B cell (primary cell): ENCODE measurements at regions not wholly inside any gene's neighbourhood (a gene's known extent, or its start where the extent isn't known, plus 50 kb on each side); places are given as distances from the start of the nearest gene placed in this dataset.

ENCODE experiments used
- ATAC-seq: fragments of 200-7000 bp; cut with Tn5 transposase; one replicate; pipeline ENCODE4 v1.10.0; 2021; ENCODE audit warnings: low read depth, mild to moderate bottlenecking, moderate number of reproducible peaks, moderate library complexity
- CTCF ChIA-PET: fragments of 350-600 bp; sonication (Branson Sonifier 250); formaldehyde crosslinking; loops from one replicate; lab custom pipeline; 2021; ENCODE audit warnings: antibody characterized with exemption, inconsistent platforms; lab: Charles Lee
- POLR2A ChIA-PET: fragments of 350-600 bp; sonication (Branson Sonifier 250); formaldehyde crosslinking; loops from one replicate; lab custom pipeline; 2021; ENCODE audit warnings: antibody characterized with exemption; lab: Charles Lee
- DNase-seq: peaks from one replicate; pipeline ENCODE4 v3.0.0; 2013
- H2AFZ ChIP-seq: 2 replicates; pipeline ENCODE4 v1.6.1; 2012; ENCODE audit warnings: mild to moderate bottlenecking, low read depth, low read length; ENCODE audit not compliant: insufficient read depth, poor library complexity, severe bottlenecking
- H3K27ac ChIP-seq, 2 donors: 1 replicate in 1 of 2; 2 replicates in 1 of 2; pipeline ENCODE4 v1.5.1; 2012 to 2013; ENCODE audit warnings: low read length in 2 of 2, mild to moderate bottlenecking in 2 of 2, moderate library complexity in 1 of 2
- H3K27me3 ChIP-seq, 4 experiments: fragments of 200-600 bp in 1 of 4; sonication (generic) in 1 of 4; replicated peaks in 1 of 4; 1 replicate in 2 of 4; 2 replicates in 2 of 4; pipeline versions ENCODE4 v1.6.1 to v1.7.0; 2013 to 2016; ENCODE audit warnings: low read length in 3 of 4, mild to moderate bottlenecking in 2 of 4, mixed read lengths in 1 of 4, moderate library complexity in 1 of 4; ENCODE audit not compliant: insufficient read depth in 4 of 4, control insufficient read depth in 3 of 4; ENCODE audit errors: control extremely low read depth in 1 of 4
- H3K36me3 ChIP-seq, 2 experiments: replicated peaks in 1 of 2; 1 replicate in 1 of 2; 2 replicates in 1 of 2; pipeline versions ENCODE4 v1.6.1 to v1.7.1; 2013; ENCODE audit warnings: low read length in 1 of 2; ENCODE audit not compliant: insufficient read depth in 2 of 2, control insufficient read depth in 1 of 2; ENCODE audit errors: control extremely low read depth in 1 of 2, extremely low read depth in 1 of 2
- H3K4me1 ChIP-seq, 2 donors: fragments of 200-600 bp in 1 of 2; sonication (generic) in 1 of 2; 1 replicate in 1 of 2; 2 replicates in 1 of 2; pipeline versions ENCODE4 v1.5.1 to v1.6.1; 2013 to 2017; ENCODE audit warnings: low read length in 2 of 2; ENCODE audit not compliant: control insufficient read depth in 2 of 2, insufficient read depth in 2 of 2
- H3K4me2 ChIP-seq: replicated peaks from 2 replicates; pipeline ENCODE3; 2012; ENCODE audit warnings: mild to moderate bottlenecking, low read depth, low read length; ENCODE audit not compliant: poor library complexity, severe bottlenecking
- H3K4me3 ChIP-seq, 5 experiments: fragments of 200-600 bp in 1 of 5; sonication (generic) in 1 of 5; 1 replicate in 3 of 5; 2 replicates in 2 of 5; pipeline versions ENCODE4 v1.5.1 to v1.7.0; 2011 to 2016; ENCODE audit warnings: low read length in 4 of 5, mild to moderate bottlenecking in 4 of 5, low read depth in 2 of 5, control low read depth in 1 of 5, moderate library complexity in 1 of 5; ENCODE audit not compliant: insufficient read depth in 1 of 5; ENCODE audit errors: control extremely low read depth in 1 of 5, extremely low read depth in 1 of 5
- H3K79me2 ChIP-seq: fragments of 200-600 bp; sonication (generic); one replicate; pipeline ENCODE4 v1.6.0; 2016; ENCODE audit warnings: low read length; ENCODE audit not compliant: control insufficient read depth, insufficient read depth
- H3K9ac ChIP-seq: fragments of 200-600 bp; sonication (generic); 2 replicates; pipeline ENCODE4 v1.6.1; 2017; ENCODE audit warnings: mild to moderate bottlenecking, low read length, moderate library complexity
- H3K9me3 ChIP-seq, 3 donors: one replicate each; pipeline versions ENCODE4 v1.6.1 to v1.7.1; 2013; ENCODE audit warnings: low read length in 2 of 3; ENCODE audit not compliant: control insufficient read depth in 2 of 3, insufficient read depth in 1 of 3; ENCODE audit errors: control extremely low read depth in 1 of 3
- H4K20me1 ChIP-seq: 2 replicates; pipeline ENCODE4 v1.6.0; 2012; ENCODE audit warnings: mild to moderate bottlenecking, low read length; ENCODE audit not compliant: insufficient read depth, control insufficient read depth, poor library complexity, severe bottlenecking
- H3K27ac Mint-ChIP-seq: one replicate; pipeline ENCODE4 v1.8.0; 2021; ENCODE audit warnings: mixed read lengths
- H3K27me3 Mint-ChIP-seq: one replicate; pipeline ENCODE4 v1.8.0; 2021; ENCODE audit warnings: mixed read lengths
- H3K4me1 Mint-ChIP-seq: one replicate; pipeline ENCODE4 v1.8.0; 2021; ENCODE audit warnings: mixed read lengths
- H3K4me3 Mint-ChIP-seq: one replicate; pipeline ENCODE4 v1.8.0; 2021; ENCODE audit warnings: mixed read lengths
- H3K9me3 Mint-ChIP-seq: one replicate; pipeline ENCODE4 v1.8.0; 2022; ENCODE audit warnings: mixed read lengths; ENCODE audit not compliant: insufficient read depth
- EZH2 ChIP-seq: IDR thresholded peaks from 2 replicates; pipeline ENCODE4 v1.6.1; 2012; ENCODE audit warnings: borderline replicate concordance, low read depth, mild to moderate bottlenecking, moderate library complexity, low read length; ENCODE audit not compliant: insufficient read depth, poor library complexity, severe bottlenecking
- WGBS: methylation state at CpG from one replicate; pipeline ENCODE4 v1.1.5; 2013; ENCODE audit warnings: missing lambda C conversion rate; ENCODE audit not compliant: insufficient coverage; 5-methylcytosine and 5-hydroxymethylcytosine counted together
- intact Hi-C: fragments of 100-400 bp; cut with micrococcal nuclease; formaldehyde crosslinking; loops from one replicate; pipeline ENCODE4 v1.10.0; 2022
- TF ChIP-seq, protein P1 (sequence below): fragments of 200-600 bp; IDR thresholded peaks from one replicate; pipeline ENCODE4 v1.8.0; 2022; ENCODE audit warnings: antibody characterized with exemption, mild to moderate bottlenecking

DNA sequence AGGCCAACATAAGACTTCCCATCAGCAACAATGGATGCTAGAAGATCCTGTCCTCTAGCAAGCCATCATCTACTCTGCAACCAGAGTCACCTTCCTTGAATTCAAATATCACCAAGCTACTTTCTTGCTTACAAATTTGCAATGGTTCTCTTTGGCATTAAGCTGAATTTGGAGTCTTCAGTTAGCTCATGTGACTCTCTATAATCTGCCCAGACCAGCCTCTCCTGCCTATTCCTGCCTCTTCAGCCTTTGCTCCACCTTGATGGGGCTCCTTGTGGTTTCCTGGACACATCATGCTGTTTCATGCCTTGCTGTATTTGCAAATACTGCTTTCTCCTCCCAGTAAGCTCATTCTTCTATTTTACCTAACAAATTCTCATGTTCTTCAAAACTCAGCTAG is 82.3 kb downstream of the RASSF10 start:
- Mint-ChIP-seq H3K4me3 (no peak overlapping the region), H3K4me1 (no peaks in the 10 kb centered on the region), H3K27ac (no peak overlapping the region), H3K9me3 (no peaks in the 10 kb centered on the region), H3K27me3 (no peaks in the 10 kb centered on the region)
- Histone ChIP-seq H3K4me2 (no peak overlapping the region), H3K27ac (no peak overlapping the region), H3K9ac (no peak overlapping the region), H3K27me3 (no peaks in the 10 kb centered on the region), H3K4me1 (no peaks in the 10 kb centered on the region), H3K4me3 (no peak overlapping the region), H3K9me3 (no peaks in the 10 kb centered on the region), H3K36me3 (no peaks in the 10 kb centered on the region), H3K79me2 (no peaks in the 10 kb centered on the region), H4K20me1 (no peaks in the 10 kb centered on the region), H2AFZ (no peak overlapping the region)
- DNase-seq (no peak), ATAC-seq (no peak)
- intact Hi-C loops: no loop called here
- ChIA-PET CTCF (no interaction called here), POLR2A (no interaction called here)
- TF ChIP-seq EZH2: no peak
- TF ChIP-seq, protein P1, sequence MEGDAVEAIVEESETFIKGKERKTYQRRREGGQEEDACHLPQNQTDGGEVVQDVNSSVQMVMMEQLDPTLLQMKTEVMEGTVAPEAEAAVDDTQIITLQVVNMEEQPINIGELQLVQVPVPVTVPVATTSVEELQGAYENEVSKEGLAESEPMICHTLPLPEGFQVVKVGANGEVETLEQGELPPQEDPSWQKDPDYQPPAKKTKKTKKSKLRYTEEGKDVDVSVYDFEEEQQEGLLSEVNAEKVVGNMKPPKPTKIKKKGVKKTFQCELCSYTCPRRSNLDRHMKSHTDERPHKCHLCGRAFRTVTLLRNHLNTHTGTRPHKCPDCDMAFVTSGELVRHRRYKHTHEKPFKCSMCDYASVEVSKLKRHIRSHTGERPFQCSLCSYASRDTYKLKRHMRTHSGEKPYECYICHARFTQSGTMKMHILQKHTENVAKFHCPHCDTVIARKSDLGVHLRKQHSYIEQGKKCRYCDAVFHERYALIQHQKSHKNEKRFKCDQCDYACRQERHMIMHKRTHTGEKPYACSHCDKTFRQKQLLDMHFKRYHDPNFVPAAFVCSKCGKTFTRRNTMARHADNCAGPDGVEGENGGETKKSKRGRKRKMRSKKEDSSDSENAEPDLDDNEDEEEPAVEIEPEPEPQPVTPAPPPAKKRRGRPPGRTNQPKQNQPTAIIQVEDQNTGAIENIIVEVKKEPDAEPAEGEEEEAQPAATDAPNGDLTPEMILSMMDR: no peak

DNA sequence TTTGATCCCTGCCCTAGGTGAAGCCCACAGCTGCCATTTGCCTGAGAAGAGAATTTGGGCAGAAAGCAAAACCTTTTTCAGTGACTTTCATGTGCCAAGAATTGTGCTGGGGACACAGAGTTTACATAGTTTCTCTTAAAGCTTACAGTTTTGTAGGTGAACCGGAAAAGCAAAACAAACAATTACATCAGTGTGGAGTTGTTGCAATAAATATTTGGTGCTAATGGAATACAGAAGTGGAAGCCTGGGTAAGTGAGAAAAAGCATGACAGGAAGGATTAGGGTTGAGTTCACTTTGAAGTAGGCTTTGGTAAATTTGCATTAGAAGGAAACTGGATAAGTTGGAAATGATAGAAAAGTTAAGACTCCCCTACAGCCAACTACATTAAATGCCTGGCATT is 82.7 kb downstream of the RASSF10 start:
- no peak overlapping the region for H3K9ac ChIP-seq
- H3K27ac ChIP-seq: no peak overlapping the region
- no peaks in the 10 kb centered on the region for H3K4me1 ChIP-seq
- WGBS: no CpG with 5 or more reads among the region's 1 CpG
- H3K36me3 ChIP-seq: no peaks in the 10 kb centered on the region
- ATAC-seq (no peak), DNase-seq (no peak)
- Mint-ChIP-seq H3K27ac (no peak overlapping the region), H3K27me3 (no peaks in the 10 kb centered on the region), H3K4me1 (no peaks in the 10 kb centered on the region), H3K9me3 (no peaks in the 10 kb centered on the region), H3K4me3 (no peak overlapping the region)
- intact Hi-C loops: no loop called here
- no peak overlapping the region for H2AFZ ChIP-seq
- no peaks in the 10 kb centered on the region for H3K27me3 ChIP-seq
- CTCF ChIA-PET: no interaction called here
- POLR2A ChIA-PET: no interaction called here
- H3K9me3 ChIP-seq: no peaks in the 10 kb centered on the region
- no peak overlapping the region for H3K4me2 ChIP-seq
- no peaks in the 10 kb centered on the region for H3K79me2 ChIP-seq
- no peaks in the 10 kb centered on the region for H4K20me1 ChIP-seq
- no peak overlapping the region for H3K4me3 ChIP-seq
- TF ChIP-seq EZH2: no peak
- TF ChIP-seq, protein P1: no peak
